GM18951 (cell line): ENCODE measurements at regions not wholly inside any gene's neighbourhood (a gene's known extent, or its start where the extent isn't known, plus 50 kb on each side); places are given as distances from the start of the nearest gene placed in this dataset.

Source experiments
- POLR2A ChIP-seq: IDR thresholded peaks from 4 replicates; pipeline ENCODE4 v1.6.1; 2011; ENCODE audit warnings: mild to moderate bottlenecking; ENCODE audit not compliant: insufficient read length, insufficient read depth; ENCODE audit errors: extremely low read depth
- in situ Hi-C: fragments of 300-500 bp; cut with MboI; formaldehyde crosslinking; loops from one replicate; pipeline ENCODE4 v1.12.0; 2022; ENCODE audit warnings: low sequenced_read_pairs, mixed read lengths, inconsistent platforms; ENCODE audit not compliant: unreplicated experiment

DNA sequence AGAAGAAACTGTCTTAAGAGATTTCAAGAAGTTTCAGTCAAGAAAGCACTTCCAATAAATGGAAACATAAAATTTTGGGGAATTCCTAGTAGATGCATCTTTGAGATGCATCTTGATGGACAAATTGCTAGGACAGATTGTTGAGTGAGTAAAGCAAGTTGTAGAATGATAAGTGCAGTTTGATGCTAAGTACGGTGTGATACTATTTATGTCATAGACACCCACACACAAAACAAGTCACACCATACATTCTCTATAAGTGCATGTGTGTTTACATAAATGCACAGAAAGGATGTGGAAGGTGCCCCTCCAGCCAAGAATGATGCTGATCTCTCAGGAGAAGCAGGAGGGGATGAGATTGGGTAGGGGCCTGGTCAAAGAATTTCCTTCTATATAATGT lies 375.7 kb downstream of the FOXO1 start:
- in situ Hi-C loops, result no loop called here
- TF ChIP-seq POLR2A, result no peak

GRCh38 chr13:40292108-40292507 lies 374.3 kb downstream of the FOXO1 start:
- no peak for TF ChIP-seq POLR2A
- in situ Hi-C loops, result no loop called here

- no peak for TF ChIP-seq POLR2A
- in situ Hi-C loops, result no loop called here
Observed at GRCh38 chr13:40292536-40292935, 373.9 kb downstream of the FOXO1 start.

GRCh38 chr13:40302351-40302750 lies 364.1 kb downstream of the FOXO1 start:
- in situ Hi-C loops, result no loop called here

DNA sequence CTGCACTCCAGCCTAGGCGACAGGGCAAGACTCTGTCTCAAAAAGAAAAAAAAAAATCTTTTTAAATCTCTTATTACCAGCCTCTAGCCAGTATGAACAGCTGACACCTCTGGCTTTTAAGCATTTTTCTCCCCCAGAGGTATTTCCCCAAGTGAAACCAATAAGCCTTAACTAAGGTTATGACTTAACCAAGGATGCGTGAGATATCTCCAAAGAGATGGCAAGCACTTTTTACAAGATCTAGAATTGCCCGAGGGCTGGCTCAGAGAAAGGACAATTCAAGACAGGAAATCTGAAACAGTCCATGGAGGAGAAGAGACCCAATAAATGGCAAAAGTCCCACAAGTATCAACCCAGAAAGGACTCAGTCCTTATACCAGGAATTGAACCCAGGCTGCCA lies 362.1 kb downstream of the FOXO1 start:
- TF ChIP-seq POLR2A, result no peak
- in situ Hi-C loops, result no loop called here

More at GRCh38 chr13:40302351-40302750, 364.1 kb downstream of the FOXO1 start:
- no peak for TF ChIP-seq POLR2A

DNA sequence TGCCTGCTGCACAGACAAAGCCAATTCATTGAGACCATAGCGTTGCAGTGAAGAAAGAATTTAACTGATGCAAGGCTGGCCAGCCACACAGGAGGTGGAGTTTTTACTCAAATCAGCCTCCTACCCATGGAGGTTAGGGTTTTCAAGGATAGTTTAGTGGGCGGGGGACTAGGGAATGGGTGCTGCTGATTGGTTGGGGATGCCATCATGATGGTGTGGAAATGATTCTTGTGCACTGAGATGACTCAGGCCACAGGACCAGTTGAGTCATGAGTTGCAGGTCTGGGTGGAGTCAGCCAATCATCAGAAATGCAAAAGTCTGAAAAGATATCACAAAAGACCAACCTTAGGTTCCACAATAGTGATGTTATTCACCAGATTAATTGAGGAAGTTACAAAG lies 359.6 kb downstream of the FOXO1 start:
- TF ChIP-seq POLR2A, result no peak
- in situ Hi-C loops, result no loop called here

- TF ChIP-seq POLR2A, result no peak
- in situ Hi-C loops, result no loop called here
Observed at GRCh38 chr13:40309881-40310280, 356.6 kb downstream of the FOXO1 start.

- no peak for TF ChIP-seq POLR2A
- in situ Hi-C loops, result no loop called here
Observed at GRCh38 chr13:40311356-40312101, 354.9 kb downstream of the FOXO1 start.

- in situ Hi-C loops, result no loop called here
- TF ChIP-seq POLR2A, result no peak
Observed at GRCh38 chr13:40313269-40314200, 352.9 kb downstream of the FOXO1 start.

- no peak for TF ChIP-seq POLR2A
- in situ Hi-C loops, result no loop called here
Observed at GRCh38 chr13:40315416-40316064, 350.9 kb downstream of the FOXO1 start.

GRCh38 chr13:40316301-40316700 lies 350.1 kb downstream of the FOXO1 start:
- in situ Hi-C loops, result no loop called here
- no peak for TF ChIP-seq POLR2A

- no peak for TF ChIP-seq POLR2A
- in situ Hi-C loops, result no loop called here
Observed at GRCh38 chr13:40317980-40318327, 348.5 kb downstream of the FOXO1 start.

DNA sequence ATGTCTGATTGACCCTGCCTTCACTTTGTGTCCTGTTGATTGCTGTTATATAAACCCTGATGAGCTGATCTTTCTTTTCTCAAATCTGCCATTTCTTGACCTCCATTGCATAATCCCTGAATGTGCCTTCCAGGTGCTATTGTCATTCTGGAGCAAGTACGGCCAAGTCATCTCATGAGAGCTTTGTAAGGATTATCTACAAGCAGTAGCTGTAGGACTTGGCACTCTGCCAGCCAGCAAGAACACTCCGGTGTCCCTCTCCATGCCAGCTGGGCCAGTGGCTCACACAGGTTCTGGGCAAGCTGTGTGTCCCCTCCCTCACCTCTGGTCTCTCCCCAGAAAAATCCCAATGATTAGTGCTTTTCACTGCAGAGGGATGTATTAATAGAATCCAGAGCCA lies 348.1 kb downstream of the FOXO1 start:
- in situ Hi-C loops, result no loop called here
- no peak for TF ChIP-seq POLR2A
